NCI-H128 (cell line): ENCODE measurements at regions not wholly inside any gene's neighbourhood (a gene's known extent, or its start where the extent isn't known, plus 50 kb on each side); places are given as distances from the start of the nearest gene placed in this dataset.

ENCODE experiments used
- DNase-seq: peaks from one replicate; lab custom pipeline; 2025; ENCODE audit not compliant: unreplicated experiment; lab: John Stamatoyannopoulos, UW

DNA sequence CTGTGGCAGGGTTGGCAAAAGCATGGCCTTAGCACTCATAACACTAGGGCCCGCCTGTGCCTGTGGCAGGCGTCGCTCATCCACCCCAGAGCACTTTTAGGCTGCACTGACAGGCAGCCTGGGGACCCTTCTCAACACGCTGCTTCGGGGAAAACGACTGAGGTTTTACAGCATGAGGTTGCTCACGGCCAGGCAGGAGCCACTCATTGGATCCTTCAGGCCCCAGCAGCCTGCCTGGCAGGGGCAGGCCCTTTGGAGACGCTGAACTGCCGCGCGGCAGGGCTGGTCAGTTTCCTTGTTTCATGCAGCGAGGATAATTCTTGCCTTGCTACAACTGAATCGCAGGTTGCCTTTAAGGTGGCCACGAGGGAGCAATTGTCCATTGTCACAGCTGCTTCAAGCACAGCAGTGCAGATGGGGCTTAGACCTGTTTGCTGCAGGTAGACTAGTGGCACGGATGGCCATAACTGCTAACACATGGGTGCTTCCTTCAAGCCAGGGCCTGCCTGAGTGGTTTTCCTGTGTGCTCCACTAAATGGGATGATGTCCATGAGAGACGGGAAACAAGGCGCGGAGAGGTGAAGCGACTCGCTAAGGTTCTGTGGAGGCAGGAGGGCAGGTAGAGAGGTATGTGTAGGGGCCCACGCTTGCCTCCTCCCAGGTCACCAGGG is 49.9 kb upstream of the HS6ST1 start:
- DNase-seq = no peak

DNA sequence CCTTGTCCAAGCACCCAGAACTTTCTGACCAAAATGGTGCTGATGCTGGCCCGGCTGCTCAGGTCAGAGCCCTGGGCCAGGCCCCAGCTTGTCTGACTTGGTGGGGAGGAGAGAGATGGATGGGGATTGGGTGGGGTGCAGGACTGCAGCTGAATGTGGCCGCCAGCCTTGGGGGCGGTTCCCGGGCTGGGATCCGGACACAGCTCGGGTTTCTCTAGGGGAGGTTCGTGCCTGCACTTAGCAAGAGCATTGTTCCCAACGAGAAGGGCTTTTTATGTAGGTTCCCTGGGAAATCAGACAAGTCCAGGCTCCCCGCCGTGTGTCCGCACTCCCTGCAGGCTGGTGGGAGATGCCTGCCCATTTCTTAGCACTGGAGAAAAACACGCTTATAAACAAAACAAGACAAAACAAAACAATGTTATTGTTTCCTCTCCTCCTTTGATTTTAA is 50.5 kb upstream of the HS6ST1 start:
- DNase-seq = no peak

DNA sequence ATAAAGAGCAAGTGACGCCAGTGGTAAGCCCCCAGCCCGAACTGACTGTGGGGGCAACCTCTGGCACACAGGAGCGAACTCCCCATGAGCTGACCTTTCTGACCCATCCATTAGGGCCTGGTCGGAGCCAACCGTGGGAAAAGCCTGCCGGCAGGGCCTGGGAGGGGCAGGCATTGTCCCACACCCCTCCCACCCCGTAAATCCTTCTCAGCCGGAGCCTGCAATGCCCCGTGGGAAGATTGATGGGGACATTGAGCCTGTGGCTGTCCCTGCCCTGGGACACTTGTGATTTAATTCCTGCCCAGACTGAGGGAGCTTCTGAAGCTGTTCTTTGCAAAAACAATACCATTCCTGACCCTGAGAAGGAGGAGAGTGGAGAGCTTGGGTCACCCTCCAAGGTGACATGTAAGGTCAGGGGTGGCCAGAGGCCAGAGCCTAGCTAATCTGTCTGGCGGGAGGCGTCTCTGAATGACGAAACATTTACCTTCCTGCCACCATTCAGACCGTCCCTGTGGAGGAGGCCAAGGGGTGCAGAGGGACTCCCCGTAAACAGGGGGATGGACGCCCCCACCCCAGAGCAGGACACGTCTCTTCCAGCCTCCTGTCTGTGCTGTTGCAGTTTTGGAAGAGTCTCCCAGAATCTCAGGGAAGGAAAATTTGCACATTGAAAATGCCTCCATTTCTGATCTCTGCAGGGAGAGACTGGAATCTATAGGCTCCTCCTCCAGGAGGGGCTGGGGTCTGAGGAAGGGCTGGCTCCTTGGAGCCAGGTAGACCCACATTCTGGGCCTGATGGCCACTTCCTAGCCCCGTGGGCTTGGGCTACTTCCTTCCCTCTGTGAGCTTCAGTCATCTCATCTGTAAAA is 51.2 kb upstream of the HS6ST1 start:
- no peak for DNase-seq

DNA sequence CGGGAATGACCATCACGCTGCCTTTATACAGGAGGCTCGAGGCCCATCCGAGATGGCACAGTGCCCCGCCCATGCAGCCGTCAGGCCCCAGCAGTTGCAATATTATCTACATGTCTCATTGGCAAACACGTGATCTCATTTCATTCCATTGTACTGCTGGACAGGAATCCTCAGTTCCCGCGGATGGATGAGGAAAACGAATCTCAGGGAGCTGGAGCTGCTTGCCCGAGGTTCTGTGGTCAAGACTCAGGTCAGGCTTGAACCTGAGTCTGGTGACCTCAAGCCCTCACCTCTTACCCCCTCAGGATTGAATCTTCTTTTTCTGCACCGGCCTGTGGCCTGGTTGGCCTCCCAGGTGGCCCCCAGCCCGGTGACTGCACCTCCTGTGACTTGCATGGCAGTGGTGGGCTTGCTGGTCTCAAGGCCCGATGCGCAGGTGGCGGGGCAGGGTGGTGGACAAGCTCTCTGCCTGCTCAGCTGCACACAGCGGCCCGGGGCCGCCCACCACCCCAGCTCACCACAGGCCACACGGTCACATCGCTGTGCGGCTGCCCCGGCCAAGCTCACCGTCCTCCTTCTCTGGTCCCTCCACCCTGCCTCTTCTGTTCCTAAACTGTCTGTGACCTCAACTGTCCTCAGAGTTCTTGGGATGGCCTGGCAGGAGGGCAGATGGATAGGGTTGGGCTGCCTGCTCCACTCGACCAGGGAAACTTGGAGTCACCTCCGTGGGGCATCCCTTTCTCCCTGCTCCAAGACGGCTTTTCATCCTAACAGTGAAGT is 52.0 kb upstream of the HS6ST1 start:
- no peak for DNase-seq

DNA sequence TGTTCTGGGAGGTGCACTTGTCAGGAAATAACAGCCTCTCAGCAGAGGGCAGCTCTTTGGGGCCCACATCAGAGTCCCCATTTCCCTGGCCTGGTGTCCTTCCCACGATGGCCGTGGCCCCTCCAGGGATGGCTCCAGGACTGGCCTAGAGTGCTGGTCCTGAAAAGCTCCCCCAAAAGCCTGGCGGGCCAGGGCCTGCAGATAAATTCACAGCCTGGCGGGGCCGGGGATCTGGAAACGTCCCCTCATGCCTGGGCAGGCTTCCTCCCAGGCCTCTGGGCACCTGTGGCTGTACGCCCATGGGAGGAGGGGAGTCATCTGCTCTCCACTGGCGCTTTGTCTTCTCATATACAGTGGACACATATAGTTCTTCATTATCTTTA is 52.6 kb upstream of the HS6ST1 start:
- no peak for DNase-seq

DNA sequence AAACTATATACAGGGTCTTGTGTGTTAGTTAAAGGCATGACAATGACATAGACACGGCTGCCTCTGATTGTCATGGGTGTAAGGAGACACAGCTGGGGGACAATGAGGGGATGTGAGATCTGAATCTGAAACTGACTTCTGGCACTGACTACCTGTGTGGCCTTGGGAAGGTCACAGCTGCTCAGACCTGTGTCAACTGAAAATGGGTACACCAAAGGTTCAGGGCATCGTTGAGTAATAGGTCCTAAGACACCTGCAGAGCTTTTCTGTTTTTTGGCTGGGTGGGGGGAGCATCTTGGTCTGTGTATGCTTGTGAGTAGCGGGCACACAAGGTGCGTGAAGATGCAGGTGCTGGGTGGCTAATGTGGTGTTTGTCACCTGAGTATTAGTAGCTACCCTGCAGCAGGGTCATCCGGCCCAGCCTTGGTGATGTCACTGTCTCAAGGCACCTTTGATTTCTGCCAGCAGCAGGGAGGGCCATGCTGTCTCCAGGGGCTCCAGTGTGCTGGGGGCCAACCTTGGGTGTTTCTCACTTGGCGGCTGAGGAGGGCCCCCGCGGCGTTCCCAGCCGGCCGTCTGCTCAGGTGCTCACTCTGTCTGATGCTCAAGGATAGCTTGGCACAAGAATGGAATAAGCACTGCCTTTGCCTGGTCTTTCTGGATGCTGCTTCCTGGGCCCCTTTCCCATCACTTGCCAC is 53.1 kb upstream of the HS6ST1 start:
- DNase-seq = no peak

DNA sequence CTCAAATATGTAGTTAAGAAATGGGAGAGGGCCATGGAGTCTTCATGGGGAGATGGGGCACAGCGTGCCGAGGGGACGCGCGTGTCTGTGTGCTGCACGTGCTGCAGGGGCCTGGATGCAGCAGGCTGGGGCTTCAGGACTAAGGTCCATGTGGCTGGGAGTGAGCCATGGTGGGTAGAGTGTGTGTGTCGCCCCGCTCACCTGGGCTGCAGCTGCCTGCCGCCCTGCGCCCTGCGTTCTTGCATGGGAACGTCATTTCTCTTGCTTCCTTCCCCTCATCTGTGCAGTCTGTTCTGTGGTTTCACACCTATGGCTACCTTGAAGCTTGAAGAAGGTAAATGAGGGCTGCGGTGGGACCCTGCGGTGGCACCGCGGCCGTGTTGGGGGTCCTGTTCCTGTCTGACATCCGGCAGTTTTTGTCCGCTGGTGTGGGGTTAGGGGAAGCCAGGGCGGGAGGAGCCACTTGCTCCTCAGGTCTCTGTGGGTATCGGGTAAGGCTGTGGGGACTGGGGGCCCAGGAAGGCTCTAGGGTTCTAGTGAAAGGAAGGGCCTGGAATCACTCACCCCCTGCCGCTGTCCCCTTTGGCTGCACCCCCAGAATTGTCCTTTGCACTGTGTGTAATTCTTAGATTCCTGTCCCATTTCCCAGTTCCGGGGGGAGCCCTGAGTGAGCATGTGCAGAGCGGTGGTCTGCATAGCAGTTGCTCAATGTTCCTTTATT is 54.1 kb upstream of the HS6ST1 start:
- DNase-seq = no peak

DNA sequence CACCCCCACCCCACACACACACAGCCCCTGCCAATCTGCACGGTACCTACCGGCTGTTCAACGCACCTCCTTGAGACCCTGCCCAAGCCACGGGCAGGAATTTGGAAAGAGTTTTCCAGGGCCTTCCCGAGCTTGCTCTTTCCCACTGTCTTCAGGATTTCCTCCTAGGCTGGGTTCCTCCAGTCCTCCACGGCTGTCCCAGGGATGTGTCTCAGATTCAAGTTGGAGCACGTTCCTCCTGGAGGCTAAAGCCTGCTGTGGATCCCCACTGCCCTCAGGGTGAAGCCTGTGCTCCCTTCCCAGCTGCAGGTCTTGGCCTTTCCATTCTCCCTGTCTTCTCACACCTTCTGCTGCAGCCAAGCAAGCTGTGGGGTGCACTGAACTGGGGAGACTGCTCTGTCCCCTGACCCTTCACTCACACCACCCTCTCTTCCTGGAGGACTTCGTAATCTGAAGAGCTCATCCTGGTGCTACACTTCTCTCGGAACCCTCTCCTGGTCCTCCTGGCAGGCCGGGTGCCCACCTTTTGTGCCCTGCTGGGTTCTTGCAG is 54.9 kb upstream of the HS6ST1 start:
- DNase-seq = no peak

DNA sequence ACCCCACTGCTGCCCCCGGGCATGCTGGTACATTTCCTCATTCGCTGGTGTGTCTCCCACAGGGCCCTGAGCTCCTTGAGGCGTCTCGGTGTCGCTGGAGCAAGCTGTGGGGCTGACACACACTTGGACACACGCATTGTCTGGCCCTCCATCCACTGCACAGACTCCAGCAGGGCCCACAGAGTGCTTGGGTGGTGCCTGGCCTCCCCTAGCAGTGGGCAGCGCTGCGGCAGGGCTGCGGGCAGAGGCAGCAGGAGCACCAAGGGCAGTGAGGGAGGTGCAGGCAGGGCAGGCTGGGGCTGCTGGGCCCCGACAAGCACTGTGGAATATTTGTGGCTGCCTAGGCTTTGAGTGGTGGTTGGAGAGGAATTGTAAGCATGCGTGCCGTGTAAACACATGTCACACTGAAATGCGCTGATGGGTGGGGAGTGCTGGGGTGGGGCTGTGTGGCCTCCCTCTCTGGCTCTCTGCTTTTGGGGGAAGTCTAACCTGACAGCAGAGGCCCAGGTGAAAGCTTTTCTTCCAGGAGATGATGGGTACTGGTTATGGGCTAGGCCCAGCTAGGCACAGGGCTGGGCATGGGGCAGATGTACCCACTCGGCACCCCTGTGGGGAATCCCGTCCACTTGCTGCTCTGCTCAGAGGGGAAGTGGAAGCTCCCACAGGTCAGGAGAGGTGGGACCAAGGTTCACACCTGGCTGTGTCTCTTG is 55.5 kb upstream of the HS6ST1 start:
- DNase-seq = no peak

DNA sequence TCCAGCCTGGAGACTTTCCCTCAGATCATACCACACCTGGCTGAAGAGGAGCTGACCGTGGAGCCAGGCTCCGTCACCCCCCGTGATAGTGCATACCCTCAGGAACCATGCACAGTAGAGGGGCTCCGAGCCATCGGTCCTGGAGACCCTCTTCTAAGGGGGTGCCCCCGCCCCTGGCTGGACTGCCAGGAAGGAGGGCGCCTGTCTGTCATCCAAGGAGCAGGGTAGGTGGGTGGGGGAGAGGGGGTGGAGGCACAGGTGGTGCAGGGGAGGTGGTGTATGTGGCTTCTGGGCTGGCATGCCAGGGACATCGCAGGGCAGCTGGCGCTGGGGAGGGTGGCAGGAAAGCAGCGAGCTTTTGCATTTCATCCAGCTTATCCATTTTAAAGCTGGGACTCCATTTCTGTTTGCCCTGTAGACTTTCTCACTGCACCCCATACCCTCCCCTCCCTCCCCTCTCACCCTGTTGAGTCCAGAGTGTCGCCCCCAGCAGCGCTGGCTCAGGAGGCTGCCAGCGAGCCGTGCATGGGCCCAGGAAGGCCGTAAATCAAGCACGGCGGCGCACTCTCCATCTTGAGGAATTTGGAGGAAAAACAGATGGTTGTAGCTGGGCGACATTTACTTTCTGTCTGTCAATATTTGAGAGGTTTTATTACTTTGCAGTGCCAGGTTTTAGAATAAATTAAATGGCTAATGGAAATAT is 56.2 kb upstream of the HS6ST1 start:
- DNase-seq = no peak

DNA sequence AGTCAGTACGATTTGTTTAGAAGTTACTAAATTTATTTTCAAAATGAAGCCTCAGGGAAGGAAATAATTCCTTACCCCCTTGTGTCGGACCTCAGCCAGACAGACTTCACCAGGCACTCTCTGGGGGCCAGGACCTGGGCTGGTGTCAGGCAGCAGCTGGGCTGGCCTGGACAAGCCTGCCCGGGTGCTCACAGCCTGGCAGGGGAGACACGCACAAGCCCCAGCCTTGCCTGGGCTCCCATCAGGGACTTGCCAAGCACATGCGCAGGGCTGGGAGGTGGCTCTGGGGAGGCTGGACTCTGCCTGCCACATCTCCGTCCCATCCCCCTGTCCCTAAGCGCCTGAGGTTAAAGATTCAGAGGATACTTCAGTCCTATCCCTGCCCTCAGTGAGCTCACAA is 56.8 kb upstream of the HS6ST1 start:
- no peak for DNase-seq

DNA sequence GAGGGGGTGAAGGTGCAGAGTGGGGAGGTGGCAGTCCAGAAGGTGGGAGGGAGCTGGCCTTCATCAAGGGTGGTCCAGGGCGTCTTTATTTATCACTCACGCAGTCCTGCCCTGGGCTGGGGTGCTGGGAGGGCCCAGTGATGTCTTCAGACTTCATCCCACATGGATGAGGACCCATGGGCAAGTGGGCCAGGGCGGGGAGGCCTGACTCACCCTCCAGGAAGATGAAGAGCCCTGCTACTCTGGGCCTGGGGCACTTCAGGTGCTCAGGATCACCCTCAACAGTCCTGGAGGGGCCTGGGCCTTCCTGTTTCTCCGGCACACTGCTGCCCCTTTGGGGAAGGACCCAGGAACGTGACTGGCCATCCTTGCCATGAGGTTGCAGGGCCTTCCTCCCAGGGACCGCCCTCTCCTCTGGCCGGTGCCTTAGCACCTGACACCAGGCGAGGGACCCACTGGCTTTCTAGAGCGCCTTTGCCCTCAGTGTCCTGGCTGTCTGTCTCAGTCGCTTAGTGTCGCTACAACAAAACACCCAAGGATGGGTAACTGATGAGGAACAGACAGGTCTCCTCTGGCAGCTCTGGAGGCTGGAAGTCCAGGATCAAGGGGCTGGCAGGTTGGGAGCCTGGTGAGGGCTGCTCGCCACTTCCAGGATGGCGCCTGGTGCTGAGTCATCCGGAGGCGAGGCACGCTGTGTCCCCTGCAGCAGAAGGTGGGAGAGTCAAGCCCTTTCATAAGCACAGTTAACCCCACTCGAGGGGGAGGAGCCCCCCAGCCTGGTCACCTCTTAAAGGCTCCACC is 57.8 kb upstream of the HS6ST1 start:
- DNase-seq = no peak

DNA sequence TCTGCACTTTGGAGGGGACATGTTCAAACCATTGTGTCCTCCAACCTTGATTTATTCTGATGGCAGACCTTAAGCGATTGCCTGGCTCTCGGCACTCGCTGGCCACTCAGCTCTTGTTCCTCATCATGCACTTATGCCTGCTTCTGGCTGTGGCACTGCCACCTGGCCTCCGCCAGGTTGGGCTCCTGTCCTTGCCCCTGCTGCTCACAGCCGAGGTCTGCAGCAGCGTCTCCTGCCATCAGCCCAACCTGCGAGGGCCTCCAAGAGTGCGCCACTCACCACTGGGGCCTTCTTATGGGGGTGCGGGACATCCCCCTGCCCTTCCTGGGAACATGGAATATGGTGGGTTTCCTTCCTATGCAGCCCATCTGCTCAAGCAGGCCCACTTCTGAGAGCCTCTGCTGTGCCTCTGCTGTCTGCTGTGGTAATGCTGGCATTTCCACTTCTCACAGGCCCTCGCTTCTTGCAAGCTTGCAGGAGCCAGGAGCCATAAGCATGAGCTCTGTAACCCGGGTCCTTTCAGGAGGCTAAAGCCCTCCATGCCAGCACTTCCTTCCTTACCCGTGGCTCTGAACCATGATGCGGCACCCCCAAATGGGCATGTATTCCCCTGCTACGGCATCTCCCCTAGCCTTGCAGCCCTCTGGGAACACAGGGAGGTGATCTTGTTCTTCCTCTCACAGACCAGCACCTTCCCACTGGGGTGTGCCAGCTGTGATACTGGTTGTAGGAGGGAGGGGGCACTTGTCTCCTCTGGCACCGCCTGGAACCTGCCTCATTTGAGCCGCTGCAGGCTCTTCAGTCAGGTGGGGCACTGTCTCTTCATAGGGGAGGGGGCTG is 58.6 kb upstream of the HS6ST1 start:
- no peak for DNase-seq

DNA sequence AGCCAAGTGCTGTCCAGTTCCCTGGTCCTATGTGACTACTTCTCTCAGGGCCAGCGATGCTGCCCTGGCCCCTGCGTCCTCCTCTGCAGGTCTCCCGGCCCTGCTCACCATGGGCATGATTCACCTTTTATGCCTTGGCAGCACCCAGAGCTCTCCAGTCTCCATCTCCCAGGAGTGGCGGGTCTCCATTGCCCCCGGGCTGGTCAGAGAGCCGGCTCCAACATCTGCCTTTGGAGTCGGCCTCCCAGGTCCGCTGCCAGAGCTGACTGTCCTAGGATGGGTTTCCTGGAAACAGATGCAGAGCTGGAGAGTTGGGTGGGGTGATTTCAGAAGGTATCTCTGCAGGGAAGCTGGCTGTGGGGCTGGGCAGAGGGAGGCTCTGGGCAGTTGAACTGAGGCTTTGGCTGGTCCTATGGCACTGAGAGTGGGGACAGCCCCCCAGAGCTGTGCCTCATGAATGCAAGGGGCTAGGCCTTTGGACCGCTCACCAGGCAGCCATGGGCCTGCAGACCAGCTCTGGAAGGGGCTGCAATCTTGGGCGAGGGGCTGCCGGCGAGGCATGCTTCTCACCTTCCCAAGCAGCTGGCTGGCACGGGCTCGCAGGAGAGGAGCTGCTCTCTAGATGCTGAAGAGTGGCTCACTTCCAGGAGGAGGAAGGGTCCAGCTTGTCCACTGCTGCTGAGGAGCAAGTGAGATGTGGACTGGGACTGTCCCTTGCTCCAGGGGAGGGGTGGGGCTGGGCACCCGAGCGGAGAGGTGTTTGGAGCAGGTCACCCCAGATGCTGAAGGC is 59.8 kb upstream of the HS6ST1 start:
- no peak for DNase-seq

DNA sequence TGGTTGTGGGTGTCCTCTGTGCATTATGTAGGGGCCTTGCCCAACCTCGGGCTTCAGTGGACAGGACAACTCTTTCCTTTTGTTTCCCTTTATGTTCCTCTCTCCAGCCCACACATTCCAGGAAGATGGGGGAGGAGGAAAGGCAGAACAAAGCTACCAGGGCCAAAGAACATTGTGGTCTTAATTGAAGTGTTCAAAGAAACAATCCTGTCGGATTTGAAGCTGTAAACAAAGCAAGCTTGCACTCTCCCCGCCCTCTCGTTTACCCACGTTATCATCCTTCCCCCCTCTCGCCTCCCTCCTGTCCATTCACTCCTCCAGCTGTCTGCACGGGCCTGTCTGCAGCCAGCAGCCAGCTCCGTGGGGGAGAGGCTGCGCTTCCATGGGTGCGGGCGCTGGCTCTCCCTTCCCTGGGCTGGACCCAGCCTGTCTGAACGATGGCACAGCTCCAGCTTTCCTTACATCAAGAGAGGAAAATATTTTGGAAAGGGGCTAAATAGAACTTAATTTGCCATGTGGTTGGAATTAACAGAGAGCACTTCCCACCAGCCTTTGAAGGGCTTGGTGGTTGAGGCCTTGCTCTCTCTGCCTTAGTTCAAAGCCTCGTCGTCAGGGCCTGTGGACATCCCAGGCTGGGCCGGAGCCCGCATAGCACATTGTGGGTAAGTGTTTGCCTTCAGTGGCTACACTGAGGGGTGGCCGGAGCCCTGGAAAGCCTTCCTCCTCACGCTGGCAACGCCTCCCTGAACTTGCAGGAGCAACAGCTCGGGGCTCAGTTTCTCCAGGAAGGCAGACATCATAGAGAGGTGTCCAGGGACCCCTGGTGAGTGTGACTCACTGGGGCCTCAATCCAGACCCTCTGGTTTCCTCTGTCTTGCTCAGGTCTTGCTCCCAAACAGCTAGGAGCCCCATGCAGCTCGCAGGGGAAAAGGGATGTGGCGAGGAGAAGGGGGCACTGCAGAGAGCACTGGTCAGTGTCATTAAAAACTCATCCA is 60.6 kb upstream of the HS6ST1 start:
- DNase-seq = no peak
